WTC11 (cell line): ENCODE measurements at regions not wholly inside any gene's neighbourhood (a gene's known extent, or its start where the extent isn't known, plus 50 kb on each side); places are given as distances from the start of the nearest gene placed in this dataset.

Experiments
- ATF3 ChIP-seq: sonication (generic); formaldehyde crosslinking; conservative IDR thresholded peaks from 2 replicates; pipeline ENCODE4 v1.8.1; 2022; ENCODE audit warnings: mild to moderate bottlenecking, missing genetic modification reagents
- CTCF ChIP-seq: fragments of 200-600 bp; IDR thresholded peaks from 2 replicates; pipeline ENCODE4 v1.8.0; 2022; ENCODE audit warnings: antibody characterized with exemption
- E2F5 ChIP-seq: sonication (generic); formaldehyde crosslinking; IDR thresholded peaks from 2 replicates; pipeline ENCODE4 v1.8.1; 2022; ENCODE audit warnings: mild to moderate bottlenecking, moderate library complexity, missing genetic modification reagents
- FOXJ3 ChIP-seq: sonication (generic); formaldehyde crosslinking; IDR thresholded peaks from 2 replicates; pipeline ENCODE4 v1.9.0; 2021; ENCODE audit warnings: missing genetic modification reagents, mild to moderate bottlenecking, borderline replicate concordance
- TCF7 ChIP-seq: sonication (generic); formaldehyde crosslinking; IDR thresholded peaks from 2 replicates; pipeline ENCODE4 v1.8.0; 2022; ENCODE audit warnings: mild to moderate bottlenecking, low read depth, missing genetic modification reagents, moderate library complexity
- USF2 ChIP-seq: sonication (generic); formaldehyde crosslinking; IDR thresholded peaks from 2 replicates; pipeline ENCODE4 v1.8.1; 2023; ENCODE audit warnings: mild to moderate bottlenecking, missing genetic modification reagents, moderate library complexity
- ZNF263 ChIP-seq: sonication (generic); formaldehyde crosslinking; IDR thresholded peaks from 2 replicates; pipeline ENCODE4 v1.8.1; 2022; ENCODE audit warnings: low read depth, mild to moderate bottlenecking, moderate library complexity, missing genetic modification reagents

GRCh38 chr3:148081926-148082325 lies 615.8 kb upstream of the AGTR1 start:
- TF ChIP-seq TCF7 (CRISPR knock-in tag), result no peak
- TF ChIP-seq ZNF263 (CRISPR knock-in tag), result no peak
- no peak for TF ChIP-seq ATF3 (CRISPR knock-in tag)
- no peak for TF ChIP-seq FOXJ3 (CRISPR knock-in tag)
- no peak for TF ChIP-seq CTCF
- TF ChIP-seq USF2 (CRISPR knock-in tag), result no peak
- no peak for TF ChIP-seq E2F5 (CRISPR knock-in tag)
